ENCODE measurements at regions not wholly inside any gene's neighbourhood (a gene's known extent, or its start where the extent isn't known, plus 50 kb on each side); places are given as distances from the start of the nearest gene placed in this dataset.
"Not testable (repeated sequence)": the region's sequence is repeated elsewhere in the genome, so short reads cannot be mapped to it uniquely, and the experiment has no call there.

DNA sequence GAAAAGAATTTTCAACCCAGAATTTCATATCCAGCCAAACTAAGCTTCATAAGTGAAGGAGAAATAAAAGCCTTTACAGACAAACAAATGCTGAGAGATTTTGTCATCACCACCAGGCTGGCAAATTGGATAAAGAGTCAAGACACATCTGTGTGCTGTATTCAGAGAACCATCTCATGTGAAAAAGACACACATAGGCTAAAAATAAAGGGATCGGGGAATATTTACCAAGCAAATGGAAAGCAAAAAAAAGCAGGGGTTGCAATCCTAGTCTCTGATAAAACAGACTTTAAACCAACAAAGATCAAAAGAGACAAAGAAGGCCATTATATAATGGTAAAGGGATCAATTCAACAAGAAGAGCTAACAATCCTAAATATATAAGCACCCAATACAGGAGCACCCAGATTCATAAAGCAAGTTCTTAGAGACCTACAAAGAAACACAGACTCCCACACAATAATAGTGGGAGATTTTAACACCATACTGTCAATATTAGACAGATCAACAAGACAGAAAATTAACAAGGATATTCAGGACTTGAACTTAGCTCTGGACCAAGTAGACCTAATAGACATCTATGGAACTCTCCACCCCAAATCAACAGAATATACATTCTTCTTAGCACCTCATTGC, 55.9 kb upstream of the ACSM6 start:
- in situ Hi-C loops (cut with HindIII; ENCODE audit: low pct_unique_long_range_greater_than_20kb, low sequenced_read_pairs); DNase-seq (ENCODE audit: low read depth, low spot score): not testable (repeated sequence)

DNA sequence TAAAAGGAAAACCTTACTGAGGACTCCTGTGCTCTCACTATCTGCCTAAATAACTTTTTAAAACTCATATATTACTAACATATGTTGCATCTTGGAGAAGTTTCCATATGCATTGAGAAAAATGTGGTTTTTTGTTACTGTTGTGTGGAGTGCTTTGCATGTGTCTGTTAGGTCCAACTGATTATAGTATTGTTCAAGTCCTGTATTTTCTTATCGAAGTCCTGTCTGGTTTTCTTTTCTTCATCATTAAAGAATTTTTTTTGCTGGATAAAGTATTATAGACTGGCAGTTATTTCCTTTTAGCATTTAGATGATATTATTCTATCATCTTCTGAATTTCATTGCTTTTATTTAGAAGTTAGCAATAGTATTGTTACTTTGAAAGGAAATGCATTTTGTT, 59.5 kb upstream of the ACSM6 start:
- in situ Hi-C loops (cut with HindIII; ENCODE audit: low pct_unique_long_range_greater_than_20kb, low sequenced_read_pairs): no loop called here
- DNase-seq (ENCODE audit: low read depth, low spot score): no peak

DNA sequence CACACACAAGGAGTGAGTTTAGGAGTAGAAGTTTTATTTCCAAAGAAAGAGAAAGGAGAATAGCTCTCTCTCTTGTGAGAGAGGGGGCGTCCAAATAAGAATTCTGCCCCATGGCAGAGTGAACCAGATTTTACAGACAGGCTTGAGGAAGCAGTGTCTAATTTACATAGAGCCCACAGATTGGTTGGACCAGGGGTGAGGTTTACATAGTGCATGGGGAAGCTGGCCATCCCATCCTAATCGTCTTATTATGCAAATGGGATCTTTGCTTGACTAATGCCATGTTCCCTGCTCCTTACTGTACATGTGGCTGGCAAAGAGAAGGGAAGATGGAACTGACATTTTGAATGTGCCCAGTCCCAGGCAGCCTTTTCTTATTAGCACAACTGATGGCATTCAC, 60.0 kb upstream of the ACSM6 start:
- no peak for DNase-seq (ENCODE audit: low read depth, low spot score)
- in situ Hi-C loops (cut with HindIII; ENCODE audit: low pct_unique_long_range_greater_than_20kb, low sequenced_read_pairs): no loop called here

DNA sequence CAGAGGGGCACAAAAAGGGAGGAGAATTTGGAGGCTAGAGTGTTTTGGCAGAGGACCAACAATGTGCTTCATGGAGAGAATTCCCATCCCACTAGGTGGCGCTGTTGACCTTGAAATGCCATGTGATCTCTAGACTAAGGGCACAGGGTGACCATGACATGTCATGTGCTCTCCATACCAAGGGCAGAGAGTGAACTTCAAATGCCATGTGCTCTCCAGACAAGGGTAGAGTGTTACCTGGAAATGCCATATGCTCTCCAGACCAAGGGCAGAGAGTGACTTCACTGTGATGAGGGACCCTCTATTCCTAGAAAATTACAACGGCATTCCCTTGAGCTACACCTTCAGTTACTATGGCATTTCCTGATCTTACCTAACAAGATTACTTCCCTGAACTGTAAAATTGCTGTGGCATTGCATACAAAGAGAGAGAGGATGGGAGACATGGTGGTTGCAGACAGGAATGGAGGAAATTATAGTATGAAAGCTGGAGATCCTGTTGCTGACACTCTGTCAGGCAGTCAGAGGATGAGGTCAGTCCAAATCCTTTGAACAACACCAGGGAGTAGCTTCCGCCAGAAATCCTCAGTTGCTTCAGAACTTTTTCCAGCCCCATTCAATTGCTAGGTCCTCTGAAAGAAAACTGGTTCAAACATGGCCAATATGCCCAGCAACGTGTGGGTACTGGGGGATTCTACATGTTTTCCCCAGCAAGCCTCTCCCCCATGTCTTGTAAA, 60.9 kb upstream of the ACSM6 start:
- peak; percentile 89 for DNase-seq (ENCODE audit: low read depth, low spot score)
- in situ Hi-C loops (cut with HindIII; ENCODE audit: low pct_unique_long_range_greater_than_20kb, low sequenced_read_pairs): no loop called here

DNA sequence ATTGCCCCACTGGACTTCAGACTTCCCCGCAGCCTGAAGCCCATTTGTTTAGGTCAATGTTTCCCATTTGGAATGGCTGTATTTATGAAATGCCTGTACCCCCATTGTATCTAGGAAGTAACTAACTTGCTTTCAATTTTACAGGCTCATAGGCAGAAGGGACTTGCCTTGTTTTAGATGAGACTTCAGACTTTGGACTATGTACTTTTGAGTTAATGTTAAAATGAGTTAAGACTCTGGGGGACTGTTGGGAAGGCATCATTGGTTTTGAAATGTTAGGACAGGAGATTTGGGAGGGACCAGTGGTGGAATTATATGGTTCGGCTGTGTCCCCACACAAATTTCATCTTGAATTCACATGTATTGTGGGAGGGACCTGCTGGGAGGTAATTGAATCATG, 61.1 kb upstream of the CYP2C8 start:
- in situ Hi-C loops (cut with HindIII; ENCODE audit: low pct_unique_long_range_greater_than_20kb, low sequenced_read_pairs): not testable (repeated sequence)

DNA sequence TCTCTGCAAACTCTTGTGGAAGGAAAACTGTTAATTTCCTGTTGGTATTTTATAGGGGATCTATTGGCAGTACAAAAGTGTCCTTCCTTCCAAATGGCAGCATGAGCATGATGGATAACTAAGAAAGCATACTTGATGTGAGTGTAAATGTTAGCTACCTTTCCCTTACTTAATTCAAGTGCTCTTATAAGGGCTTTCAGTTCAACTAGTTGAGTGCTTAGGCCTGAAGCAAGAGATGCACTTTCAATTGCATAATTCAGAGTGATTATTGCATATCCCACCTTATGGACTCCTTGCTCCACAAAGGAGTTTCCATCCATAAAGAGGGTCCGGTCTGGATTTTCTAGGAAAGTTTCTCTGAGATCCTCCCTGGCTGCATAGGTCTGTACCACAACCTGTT, 56.3 kb upstream of the CYP2C8 start:
- in situ Hi-C loops (cut with HindIII; ENCODE audit: low pct_unique_long_range_greater_than_20kb, low sequenced_read_pairs): no loop called here
- no peak for DNase-seq (ENCODE audit: low read depth, low spot score)

More for the DNA sequence above, 61.1 kb upstream of the CYP2C8 start:
- not testable (repeated sequence) for DNase-seq (ENCODE audit: low read depth, low spot score)

DNA sequence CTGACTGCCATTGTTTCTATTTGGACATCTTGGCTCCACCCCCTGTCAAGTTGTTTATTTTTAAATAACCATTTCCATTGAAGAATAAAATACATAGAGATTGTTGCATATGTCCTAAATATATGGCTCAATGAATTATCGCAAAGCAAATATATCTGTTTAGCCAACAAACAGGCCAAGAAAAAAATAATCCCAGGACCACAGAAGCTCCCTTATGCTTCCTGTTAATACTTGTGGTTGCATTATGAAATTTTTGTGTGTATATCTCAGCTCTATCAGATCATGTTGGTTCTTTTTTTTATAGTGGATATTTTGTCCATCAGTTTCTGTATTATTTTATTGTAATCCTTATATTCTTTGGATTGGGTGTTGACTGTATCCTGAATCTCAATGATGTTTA, 53.4 kb upstream of the CYP2C8 start:
- DNase-seq (ENCODE audit: low read depth, low spot score): no peak
- in situ Hi-C loops (cut with HindIII; ENCODE audit: low pct_unique_long_range_greater_than_20kb, low sequenced_read_pairs): no loop called here

DNA sequence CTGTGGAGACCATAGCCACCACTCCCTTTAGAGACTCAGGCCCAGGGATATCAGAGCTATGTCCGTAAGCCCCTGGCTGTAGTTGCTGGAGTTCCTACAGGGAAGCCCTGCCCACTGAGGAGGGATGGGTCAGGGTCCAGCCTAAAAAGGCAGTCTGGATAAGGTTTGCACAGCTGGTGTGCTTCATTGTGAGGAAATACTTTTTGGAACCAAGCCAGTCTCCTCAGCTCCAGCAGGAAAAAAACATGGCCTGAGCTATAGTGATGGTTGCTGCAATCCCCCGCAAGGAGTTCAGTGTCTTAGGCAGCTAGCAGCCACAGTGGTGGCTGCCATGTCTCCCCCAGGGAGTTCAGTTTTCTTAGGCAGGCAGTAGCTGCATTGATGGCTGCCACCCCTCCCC, 52.6 kb upstream of the CYP2C8 start:
- in situ Hi-C loops (cut with HindIII; ENCODE audit: low pct_unique_long_range_greater_than_20kb, low sequenced_read_pairs): no loop called here
- DNase-seq (ENCODE audit: low read depth, low spot score): no peak
